PFSK-1 (cell line): ENCODE measurements at regions not wholly inside any gene's neighbourhood (a gene's known extent, or its start where the extent isn't known, plus 50 kb on each side); places are given as distances from the start of the nearest gene placed in this dataset.

Experiments used
- POLR2AphosphoS5 ChIP-seq: IDR thresholded peaks from 2 replicates; pipeline ENCODE4 v1.6.1; 2012; ENCODE audit warnings: low read depth, mild to moderate bottlenecking, control low read depth, low read length, moderate library complexity
- SIN3A ChIP-seq: IDR thresholded peaks from 2 replicates; pipeline ENCODE4 v1.6.1; 2012; ENCODE audit warnings: mild to moderate bottlenecking, low read length, moderate library complexity, borderline replicate concordance; ENCODE audit not compliant: insufficient read depth
- TAF1 ChIP-seq: IDR thresholded peaks from 2 replicates; pipeline ENCODE4 v1.6.1; 2012; ENCODE audit warnings: low read length, control low read depth, borderline replicate concordance; ENCODE audit not compliant: insufficient read depth
- TF ChIP-seq, protein P1 (sequence below), 2 experiments: IDR thresholded peaks; 2 replicates each; pipeline versions ENCODE4 v1.6.1 to v1.8.0; 2011 to 2012; ENCODE audit warnings: low read depth in 2 of 2, low read length in 2 of 2, control low read depth in 1 of 2, inconsistent platforms in 1 of 2, mild to moderate bottlenecking in 1 of 2, moderate library complexity in 1 of 2; ENCODE audit not compliant: insufficient read depth in 1 of 2

DNA sequence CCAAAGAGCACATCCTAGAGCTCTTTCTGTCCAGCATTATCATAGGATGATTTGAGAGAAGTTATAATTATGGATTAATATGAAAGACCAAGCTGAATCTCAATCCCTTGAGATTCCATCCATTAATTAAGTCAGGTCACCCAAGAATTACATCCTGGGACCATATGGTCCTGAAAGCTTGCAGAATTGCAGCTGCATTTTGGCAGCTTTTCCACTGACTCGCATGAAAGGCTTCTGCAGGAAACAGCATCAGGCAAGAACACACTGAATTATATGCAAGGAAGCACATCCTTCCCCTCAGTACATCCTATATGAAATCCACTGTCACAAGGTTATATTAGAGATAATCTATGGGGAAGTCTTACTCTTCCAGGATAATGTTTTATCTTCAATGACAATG lies 109.1 kb upstream of the CTNND2 start:
- TF ChIP-seq POLR2AphosphoS5 (no peak), SIN3A (no peak), TAF1 (no peak)
- TF ChIP-seq, protein P1, sequence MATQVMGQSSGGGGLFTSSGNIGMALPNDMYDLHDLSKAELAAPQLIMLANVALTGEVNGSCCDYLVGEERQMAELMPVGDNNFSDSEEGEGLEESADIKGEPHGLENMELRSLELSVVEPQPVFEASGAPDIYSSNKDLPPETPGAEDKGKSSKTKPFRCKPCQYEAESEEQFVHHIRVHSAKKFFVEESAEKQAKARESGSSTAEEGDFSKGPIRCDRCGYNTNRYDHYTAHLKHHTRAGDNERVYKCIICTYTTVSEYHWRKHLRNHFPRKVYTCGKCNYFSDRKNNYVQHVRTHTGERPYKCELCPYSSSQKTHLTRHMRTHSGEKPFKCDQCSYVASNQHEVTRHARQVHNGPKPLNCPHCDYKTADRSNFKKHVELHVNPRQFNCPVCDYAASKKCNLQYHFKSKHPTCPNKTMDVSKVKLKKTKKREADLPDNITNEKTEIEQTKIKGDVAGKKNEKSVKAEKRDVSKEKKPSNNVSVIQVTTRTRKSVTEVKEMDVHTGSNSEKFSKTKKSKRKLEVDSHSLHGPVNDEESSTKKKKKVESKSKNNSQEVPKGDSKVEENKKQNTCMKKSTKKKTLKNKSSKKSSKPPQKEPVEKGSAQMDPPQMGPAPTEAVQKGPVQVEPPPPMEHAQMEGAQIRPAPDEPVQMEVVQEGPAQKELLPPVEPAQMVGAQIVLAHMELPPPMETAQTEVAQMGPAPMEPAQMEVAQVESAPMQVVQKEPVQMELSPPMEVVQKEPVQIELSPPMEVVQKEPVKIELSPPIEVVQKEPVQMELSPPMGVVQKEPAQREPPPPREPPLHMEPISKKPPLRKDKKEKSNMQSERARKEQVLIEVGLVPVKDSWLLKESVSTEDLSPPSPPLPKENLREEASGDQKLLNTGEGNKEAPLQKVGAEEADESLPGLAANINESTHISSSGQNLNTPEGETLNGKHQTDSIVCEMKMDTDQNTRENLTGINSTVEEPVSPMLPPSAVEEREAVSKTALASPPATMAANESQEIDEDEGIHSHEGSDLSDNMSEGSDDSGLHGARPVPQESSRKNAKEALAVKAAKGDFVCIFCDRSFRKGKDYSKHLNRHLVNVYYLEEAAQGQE (IDR thresholded peaks at IDR 0.05; ENCODE audit: insufficient read depth in 1 of 2, low read depth in 2 of 2, low read length in 2 of 2) = no peak
